HEK293T (cell line): ENCODE measurements at regions not wholly inside any gene's neighbourhood (a gene's known extent, or its start where the extent isn't known, plus 50 kb on each side); places are given as distances from the start of the nearest gene placed in this dataset.

Experiments used
- BHLHE40 ChIP-seq: fragments of 450-650 bp; IDR thresholded peaks from 2 replicates; pipeline ENCODE4 v1.6.1; 2016; ENCODE audit warnings: mild to moderate bottlenecking, moderate library complexity, borderline replicate concordance
- FOXK2 ChIP-seq: fragments of 450-650 bp; IDR thresholded peaks from 2 replicates; pipeline ENCODE4 v1.6.1; 2016; ENCODE audit warnings: mild to moderate bottlenecking
- FOXM1 ChIP-seq: fragments of 450-650 bp; IDR thresholded peaks from 2 replicates; pipeline ENCODE4 v1.6.1; 2017; ENCODE audit warnings: mild to moderate bottlenecking, borderline replicate concordance
- NFRKB ChIP-seq: fragments of 450-650 bp; IDR thresholded peaks from 2 replicates; pipeline ENCODE4 v1.6.1; 2016; ENCODE audit warnings: mild to moderate bottlenecking, moderate library complexity
- SP1 ChIP-seq: fragments of 450-650 bp; IDR thresholded peaks from 2 replicates; pipeline ENCODE4 v1.6.1; 2017
- SUZ12 ChIP-seq: fragments of 450-650 bp; IDR thresholded peaks from 2 replicates; pipeline ENCODE4 v1.6.1; 2016; ENCODE audit warnings: mild to moderate bottlenecking

GRCh38 chr1:110743397-110743796, 68.7 kb upstream of the KCNA3 start:
- no peak for TF ChIP-seq FOXM1
- TF ChIP-seq FOXK2: no peak
- TF ChIP-seq SUZ12: no peak
- TF ChIP-seq NFRKB: no peak
- TF ChIP-seq BHLHE40: no peak
- no peak for TF ChIP-seq SP1
